ENCODE measurements at regions not wholly inside any gene's neighbourhood (a gene's known extent, or its start where the extent isn't known, plus 50 kb on each side); places are given as distances from the start of the nearest gene placed in this dataset.

DNA sequence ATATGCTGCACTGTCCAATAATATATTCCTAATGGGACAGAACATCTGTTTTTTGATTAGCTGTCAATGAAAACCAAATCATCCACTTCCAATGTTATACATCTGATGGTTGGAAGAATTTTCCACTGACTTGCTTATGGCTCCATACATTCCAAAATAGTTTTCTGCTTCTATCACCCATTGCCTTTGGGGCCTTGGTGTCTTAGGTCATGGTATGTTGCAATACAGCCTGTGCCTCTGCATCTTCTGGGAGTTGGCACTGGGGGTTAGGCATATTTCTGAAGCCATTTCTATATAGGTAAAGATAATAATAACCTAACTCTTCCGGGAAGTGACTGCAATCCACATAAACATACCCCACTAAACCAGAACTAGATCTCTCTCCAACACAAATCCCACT, 53.2 kb upstream of the NR3C2 start:
- Histone ChIP-seq H3K4me3 (ENCODE audit: insufficient read depth, low read depth, low read length) (no peak overlapping the region), H3K9me3 (ENCODE audit: control insufficient read depth, low read length) (no peaks in the 10 kb centered on the region), H3K27me3 (ENCODE audit: control insufficient read depth, insufficient read depth, low read length, poor library complexity, severe bottlenecking) (no peaks in the 10 kb centered on the region), H3K4me1 (ENCODE audit: control insufficient read depth, insufficient read depth, low read length) (no peaks in the 10 kb centered on the region), H3K36me3 (ENCODE audit: control insufficient read depth, insufficient read depth, low read length) (no peaks in the 10 kb centered on the region), H3K27ac (ENCODE audit: insufficient read depth, low read depth, low read length, poor library complexity, severe bottlenecking) (no peak overlapping the region)
- 100% methylated on average over 1 of the region's 1 CpG for WGBS, 2 experiments

All from ectodermal cell (in vitro differentiated cells).